GM18498 (cell line): ENCODE measurements at regions not wholly inside any gene's neighbourhood (a gene's known extent, or its start where the extent isn't known, plus 50 kb on each side); places are given as distances from the start of the nearest gene placed in this dataset.

Experiments used
- ATAC-seq: cut with Tn5 transposase; IDR thresholded peaks from one replicate; pipeline ENCODE4 v1.9.1; 2021; ENCODE audit warnings: mild to moderate bottlenecking, moderate library complexity; ENCODE audit not compliant: unreplicated experiment

GRCh38 chr2:104385743-104386142 lies 468.2 kb upstream of the POU3F3 start:
- no peak for ATAC-seq

GRCh38 chr2:104388296-104388695 lies 465.6 kb upstream of the POU3F3 start:
- ATAC-seq = no peak

GRCh38 chr2:104402825-104403224 lies 451.1 kb upstream of the POU3F3 start:
- no peak for ATAC-seq

DNA sequence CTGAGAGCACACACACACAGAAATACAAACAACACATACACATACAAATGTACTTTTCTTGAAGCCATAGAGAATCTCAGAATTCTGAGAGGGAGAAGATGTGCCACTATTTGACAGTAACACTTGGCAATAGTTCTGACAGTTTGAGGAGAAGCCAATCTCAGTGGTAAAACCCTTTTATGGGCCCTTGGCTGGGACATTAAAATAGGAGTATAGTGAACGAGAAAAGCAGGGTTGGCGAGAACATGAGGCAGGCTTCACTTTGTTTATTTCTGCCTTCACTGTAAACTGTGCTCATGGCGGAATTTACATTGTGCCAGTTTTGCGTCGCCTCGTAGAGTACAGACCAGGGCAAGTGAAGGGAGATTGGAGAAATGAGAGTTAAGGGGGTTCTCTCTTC lies 449.4 kb upstream of the POU3F3 start:
- ATAC-seq = no peak

DNA sequence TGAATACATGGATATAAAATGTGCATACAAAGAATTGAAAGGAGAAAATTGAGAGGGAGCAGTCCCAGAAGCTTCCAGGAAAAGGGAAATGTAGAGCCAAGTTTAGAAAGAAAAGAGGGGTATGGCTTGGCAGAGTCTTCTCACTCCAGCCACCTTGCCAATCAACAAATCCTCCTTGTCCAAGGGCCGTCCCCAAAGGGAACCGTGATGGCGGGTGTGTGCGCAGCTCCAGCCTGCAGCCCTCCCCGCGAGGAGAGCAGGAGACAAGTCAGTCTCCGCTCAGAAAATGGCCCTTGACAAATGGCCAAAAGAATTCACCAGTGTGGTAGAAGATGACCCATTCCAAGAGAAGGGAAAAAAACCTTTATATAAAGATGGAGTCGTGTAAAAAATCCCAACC lies 448.3 kb upstream of the POU3F3 start:
- ATAC-seq = no peak

DNA sequence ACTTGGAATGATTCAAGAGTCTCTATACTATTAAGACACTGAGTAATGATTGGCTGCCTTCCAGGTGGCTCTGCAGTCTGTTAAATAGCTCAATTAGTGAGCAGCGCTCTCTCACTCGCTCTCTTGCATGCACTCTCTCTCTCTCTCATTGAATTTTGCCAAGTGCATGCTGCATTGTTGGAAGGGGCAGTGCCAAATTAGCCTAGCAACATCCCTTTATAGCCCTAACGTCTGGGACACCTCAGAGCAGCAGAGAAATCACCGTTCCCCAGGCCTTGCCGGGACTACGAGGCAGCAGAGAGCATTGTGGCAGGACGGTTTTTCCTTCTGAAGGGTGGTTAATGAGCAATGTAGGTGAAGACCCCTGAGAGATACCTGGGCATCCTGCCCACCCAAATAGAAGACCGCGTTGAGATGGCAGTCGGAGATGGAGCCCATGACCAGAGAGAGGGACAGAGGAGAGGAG lies 447.6 kb upstream of the POU3F3 start:
- ATAC-seq = no peak

GRCh38 chr2:104407641-104408040 lies 446.3 kb upstream of the POU3F3 start:
- no peak for ATAC-seq

- no peak for ATAC-seq
Observed at GRCh38 chr2:104408266-104408665, 445.6 kb upstream of the POU3F3 start.

DNA sequence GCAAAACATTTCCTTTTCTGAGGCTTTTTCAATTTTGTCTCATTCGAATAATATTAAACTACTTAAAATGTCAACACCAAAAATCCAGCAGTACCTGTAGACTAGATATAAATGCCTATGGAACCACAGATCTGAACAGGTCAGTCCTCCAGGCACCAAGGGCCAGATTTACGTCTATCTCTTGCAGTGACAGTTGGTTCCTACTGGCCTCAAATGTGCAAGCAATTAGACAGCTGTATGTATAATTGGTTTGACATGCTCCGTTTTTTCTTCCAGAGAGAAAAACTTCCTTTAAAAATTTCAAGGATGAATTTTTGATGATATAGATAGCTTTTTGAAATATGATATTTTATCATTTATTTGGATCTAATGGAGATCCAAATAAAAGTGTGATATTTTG lies 443.8 kb upstream of the POU3F3 start:
- ATAC-seq = no peak

- ATAC-seq = no peak
Observed at GRCh38 chr2:104412384-104412783, 441.5 kb upstream of the POU3F3 start.

GRCh38 chr2:104413890-104414289 lies 440.0 kb upstream of the POU3F3 start:
- ATAC-seq = no peak

GRCh38 chr2:104415284-104415683 lies 438.6 kb upstream of the POU3F3 start:
- ATAC-seq = no peak

GRCh38 chr2:104416339-104417000 lies 437.4 kb upstream of the POU3F3 start:
- no peak for ATAC-seq

- ATAC-seq = no peak
Observed at GRCh38 chr2:104420420-104420819, 433.5 kb upstream of the POU3F3 start.

DNA sequence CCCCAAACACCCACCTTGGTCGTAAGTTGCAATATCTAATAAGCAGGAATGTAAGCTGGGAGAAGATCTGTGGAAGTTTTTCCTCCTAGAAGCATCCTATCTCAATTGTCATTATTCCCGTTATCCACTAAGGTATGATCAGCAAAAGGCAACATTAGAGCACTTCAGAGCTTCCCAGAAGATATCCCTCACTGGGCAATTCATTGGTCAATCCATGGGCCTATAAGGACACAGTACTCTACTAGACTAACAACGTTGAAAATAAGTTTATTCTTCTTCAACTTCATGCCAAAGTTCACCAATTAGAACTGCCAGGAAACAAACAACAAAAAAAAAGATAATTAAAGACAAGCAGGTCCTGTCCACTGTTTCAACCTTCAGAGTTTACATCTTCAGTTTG lies 433.0 kb upstream of the POU3F3 start:
- no peak for ATAC-seq

- ATAC-seq = no peak
Observed at GRCh38 chr2:104425850-104426595, 427.9 kb upstream of the POU3F3 start.

DNA sequence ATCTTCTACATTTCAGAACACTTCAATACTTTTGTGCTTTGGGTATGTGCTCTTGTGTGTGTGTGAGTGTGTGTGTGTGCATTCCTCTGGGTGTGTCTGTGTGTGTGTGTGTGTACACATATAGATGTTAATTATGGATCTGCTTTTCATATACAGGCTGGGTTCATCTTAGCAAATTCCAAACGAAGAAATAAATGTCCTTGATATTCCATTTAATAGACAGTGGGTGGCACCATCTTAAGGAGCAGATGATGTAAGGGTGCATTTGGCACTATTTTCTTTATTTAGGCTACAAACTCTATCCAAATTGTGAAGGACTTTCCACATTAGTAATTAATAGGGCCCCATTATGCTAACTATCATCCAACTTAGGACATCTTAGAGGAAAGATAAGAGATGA lies 425.8 kb upstream of the POU3F3 start:
- no peak for ATAC-seq

DNA sequence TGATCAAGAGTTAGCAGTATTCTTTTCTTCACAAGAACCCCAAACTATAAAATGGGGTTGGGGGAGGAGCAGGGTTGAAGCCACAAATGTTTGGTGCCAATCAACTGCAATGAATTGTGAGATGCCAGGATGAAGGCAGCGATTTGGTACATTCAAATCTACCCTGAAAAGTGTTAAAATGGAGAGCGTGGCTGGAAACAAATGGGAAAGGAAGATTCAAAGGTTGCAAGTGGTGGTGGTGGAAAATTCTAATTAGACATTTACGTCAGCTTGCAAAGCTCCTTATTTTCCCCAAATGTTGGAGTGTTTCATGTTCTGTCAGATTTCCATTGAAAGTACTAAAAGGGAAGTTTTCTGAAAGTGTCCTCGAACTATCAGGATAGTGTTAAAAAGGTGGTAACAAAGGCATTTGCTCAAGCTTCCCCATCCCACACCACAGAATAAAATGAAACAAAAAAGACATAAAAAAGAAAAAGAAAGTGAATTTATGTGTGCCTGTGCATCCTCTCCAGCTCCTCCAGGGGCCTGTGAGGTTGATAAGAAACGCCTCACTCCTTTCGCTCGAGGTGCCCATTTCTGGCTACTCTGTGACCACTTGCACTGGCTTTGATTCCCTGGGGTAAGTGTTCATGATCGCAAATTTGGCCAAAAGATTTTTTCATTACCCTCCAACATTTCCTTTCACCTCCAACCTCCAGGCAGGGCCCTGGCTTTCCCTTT lies 424.1 kb upstream of the POU3F3 start:
- ATAC-seq = no peak

DNA sequence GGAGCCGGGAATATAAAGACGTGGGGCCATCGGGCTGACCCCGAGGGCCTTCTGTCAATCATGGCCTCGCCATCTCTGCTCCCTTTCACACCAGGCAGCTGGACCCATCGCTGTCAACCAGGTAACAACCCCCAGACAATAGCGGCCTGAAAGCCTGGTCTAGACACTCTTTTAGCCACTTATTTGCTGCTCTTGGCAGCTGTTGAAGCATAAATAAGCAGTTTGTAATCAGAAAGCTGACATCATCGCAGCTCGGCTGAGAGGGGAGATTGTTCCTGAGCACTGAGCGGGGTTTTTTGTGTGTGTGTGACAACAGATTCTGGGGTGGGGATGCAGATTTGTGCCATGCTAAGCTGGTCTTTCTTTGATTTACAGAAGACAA lies 423.6 kb upstream of the POU3F3 start:
- no peak for ATAC-seq

GRCh38 chr2:104430852-104431251 lies 423.1 kb upstream of the POU3F3 start:
- ATAC-seq = no peak

DNA sequence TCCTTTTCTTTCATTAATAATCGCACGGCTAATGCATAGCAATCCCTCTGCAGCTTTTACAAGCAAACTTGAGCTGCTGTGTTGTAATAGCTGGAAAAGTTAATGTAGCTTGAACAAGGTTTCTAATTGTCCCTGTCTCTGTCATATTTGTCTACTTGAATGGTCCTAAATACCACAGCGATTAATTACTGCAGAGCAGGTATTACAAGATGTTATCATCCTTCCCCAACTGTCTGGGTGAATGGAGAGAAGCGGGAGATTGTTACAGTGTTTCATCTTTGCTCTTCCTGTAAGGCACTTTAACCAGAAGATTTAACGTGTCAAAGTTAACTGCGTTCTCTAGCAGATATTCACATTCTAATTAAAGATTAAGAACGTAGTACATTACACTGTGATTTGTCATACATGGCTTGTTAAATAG lies 422.2 kb upstream of the POU3F3 start:
- no peak for ATAC-seq

- ATAC-seq = no peak
Observed at GRCh38 chr2:104432401-104432800, 421.5 kb upstream of the POU3F3 start.
